ENCODE measurements at regions not wholly inside any gene's neighbourhood (a gene's known extent, or its start where the extent isn't known, plus 50 kb on each side); places are given as distances from the start of the nearest gene placed in this dataset.
A peak's percentile ranks its signal among the peaks of the same experiment; 100 is the strongest.
"Not testable (repeated sequence)": the region's sequence is repeated elsewhere in the genome, so short reads cannot be mapped to it uniquely, and the experiment has no call there.

DNA sequence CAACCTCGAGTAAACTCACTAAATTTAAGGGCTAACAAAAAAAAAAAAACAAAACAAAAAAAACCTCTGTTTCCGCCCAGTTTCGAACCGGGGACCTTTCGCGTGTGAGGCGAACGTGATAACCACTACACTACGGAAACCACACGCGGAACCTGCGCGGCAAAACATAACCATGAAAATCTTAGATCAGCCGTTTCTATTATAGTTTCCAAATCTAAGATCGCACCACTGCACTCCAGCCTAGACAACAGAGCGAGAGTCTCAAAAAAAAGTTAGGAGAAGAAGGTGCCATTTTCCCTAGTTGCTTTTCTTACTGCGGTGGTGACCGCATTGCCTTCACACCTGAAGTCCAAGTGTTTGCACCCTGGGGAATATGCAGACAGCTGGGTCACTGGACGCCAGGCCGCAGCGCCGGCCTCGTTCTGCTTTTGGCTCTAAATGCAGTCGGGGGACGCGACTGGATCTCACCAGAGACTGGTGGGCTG, 167.8 kb downstream of the FAM72C start:
- H3K9me3 ChIP-seq (ENCODE audit: control insufficient read depth, insufficient read depth, low read length); H3K27me3 ChIP-seq (ENCODE audit: control insufficient read depth, insufficient read depth, low read length); POLR2A ChIA-PET; CTCF ChIA-PET; H3K27ac ChIP-seq (ENCODE audit: low read depth, low read length); DNase-seq (ENCODE audit: low read depth, low spot score): not testable (repeated sequence)
- peak overlapping the region; percentile 59 for H3K4me3 ChIP-seq (ENCODE audit: low read depth, low read length)

DNA sequence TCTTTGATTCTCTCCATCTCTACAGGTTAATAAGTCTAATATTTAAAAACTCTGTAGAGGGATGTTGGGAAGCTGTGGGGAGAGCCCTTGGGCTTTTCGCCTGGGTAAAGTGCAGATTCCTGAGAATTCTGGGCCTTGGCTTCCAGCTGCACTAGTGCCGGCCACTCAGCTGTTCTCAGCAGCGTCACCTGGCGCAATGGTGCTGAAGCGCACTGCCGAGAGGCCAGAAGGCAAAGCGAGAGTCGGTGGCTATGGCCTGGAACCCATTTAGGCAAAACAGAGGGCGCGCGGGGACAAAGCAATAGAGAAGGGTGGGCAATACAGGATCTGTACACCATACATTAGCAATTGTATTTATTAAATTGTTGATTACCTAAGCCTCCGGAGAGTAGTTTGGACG, 168.7 kb downstream of the FAM72C start:
- DNase-seq (ENCODE audit: low read depth, low spot score); H3K27ac ChIP-seq (ENCODE audit: low read depth, low read length); H3K9me3 ChIP-seq (ENCODE audit: control insufficient read depth, insufficient read depth, low read length); POLR2A ChIA-PET; H3K4me3 ChIP-seq (ENCODE audit: low read depth, low read length); CTCF ChIA-PET; H3K27me3 ChIP-seq (ENCODE audit: control insufficient read depth, insufficient read depth, low read length): not testable (repeated sequence)

DNA sequence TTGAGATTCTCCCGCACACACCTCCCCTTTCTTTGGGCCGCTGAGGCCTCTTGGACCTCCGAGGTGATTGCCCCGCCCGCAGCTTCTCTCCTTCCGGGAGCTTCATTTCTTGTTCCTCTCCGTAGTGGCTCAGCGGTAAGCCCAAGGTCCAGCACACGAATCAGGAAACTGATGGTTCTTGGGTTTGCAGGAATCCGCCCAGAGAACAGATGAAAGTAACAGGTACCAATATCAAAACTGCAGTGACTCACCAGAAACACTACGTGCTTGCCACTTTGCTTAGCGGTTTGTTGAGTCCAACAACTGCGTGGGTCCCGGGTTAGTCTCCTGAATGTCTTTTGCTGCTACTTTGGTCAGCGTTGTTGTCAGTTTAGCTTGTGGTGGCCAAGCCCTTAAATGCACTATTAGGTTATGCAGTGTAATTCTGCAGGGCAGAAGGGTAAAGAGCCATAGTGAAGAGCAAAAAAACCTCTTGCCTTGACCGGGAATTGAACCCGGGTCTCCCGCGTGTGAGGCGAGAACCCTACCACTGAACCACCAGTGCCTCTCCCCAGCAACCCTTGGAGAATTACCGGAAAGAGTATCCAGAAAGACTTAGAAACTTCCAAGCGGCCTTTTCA, 172.1 kb downstream of the FAM72C start:
- H3K27me3 ChIP-seq (ENCODE audit: control insufficient read depth, insufficient read depth, low read length); CTCF ChIA-PET: not testable (repeated sequence)

DNA sequence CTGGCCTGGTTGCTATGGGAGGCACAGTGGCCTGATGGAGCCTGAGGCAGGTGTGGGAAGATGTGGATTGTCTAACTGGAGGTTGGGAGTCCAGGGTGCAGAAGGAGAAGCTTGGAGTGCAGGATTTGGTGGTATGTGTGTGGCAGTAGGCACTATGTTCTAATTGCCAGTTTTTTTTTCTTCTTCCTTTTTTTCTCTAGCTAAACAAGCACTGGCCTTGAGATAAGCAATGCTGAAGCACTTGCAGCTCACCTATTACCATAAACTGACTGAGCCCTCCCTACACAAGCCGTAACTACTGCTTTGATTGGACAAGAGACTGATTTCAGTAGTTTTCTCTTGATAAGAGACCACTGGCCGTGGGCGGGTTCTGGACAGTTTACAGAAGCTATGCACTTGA, 175.4 kb downstream of the FAM72C start:
- POLR2A ChIA-PET; CTCF ChIA-PET; H3K4me3 ChIP-seq (ENCODE audit: low read depth, low read length): not testable (repeated sequence)

More for the DNA sequence above, 172.1 kb downstream of the FAM72C start:
- H3K4me3 ChIP-seq (ENCODE audit: low read depth, low read length); H3K27ac ChIP-seq (ENCODE audit: low read depth, low read length); POLR2A ChIA-PET; DNase-seq (ENCODE audit: low read depth, low spot score); H3K9me3 ChIP-seq (ENCODE audit: control insufficient read depth, insufficient read depth, low read length): not testable (repeated sequence)

DNA sequence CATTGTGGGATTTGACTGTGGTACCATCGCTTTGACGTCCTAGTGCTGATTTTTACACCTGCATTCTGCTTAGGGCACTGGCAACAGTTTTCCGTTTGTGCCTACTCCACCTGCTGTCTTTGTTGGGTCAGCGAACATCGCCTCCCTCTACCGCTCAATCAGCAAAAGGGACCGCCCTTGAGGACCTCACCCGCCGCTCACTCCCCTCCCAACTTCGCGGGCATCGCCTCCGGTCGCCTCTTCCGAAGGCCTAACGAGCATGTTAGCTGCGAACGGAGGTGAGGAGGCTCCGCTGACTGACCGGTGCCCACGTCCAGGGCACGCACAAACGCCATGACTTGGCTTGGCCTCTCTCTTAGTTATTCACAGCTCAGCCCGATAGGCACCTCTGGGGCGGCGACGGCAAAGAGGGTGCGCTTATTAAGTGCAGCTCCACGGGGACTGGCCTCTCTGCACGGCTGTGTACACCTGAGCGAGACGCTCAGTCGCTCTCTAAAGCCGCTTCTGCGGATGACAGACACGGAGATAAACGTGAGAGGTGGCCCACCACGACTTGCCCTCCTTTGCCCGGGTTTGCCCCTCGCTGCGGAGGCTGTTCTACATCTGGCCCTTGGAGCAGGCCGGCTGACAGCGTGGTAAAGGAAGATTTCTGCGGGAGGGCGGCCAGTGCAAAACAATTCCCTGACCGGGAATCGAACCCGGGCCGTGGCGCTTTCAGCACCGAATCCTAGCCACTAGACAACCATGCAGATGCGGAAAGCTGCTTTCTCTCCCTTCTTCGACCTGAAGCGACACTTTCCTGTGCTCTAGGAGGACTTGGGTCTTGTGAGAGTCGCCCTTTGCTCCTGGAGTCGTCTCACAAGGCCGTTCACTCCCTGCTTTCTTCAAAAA, 179.5 kb downstream of the FAM72C start:
- H3K27ac ChIP-seq (ENCODE audit: low read depth, low read length); H3K9me3 ChIP-seq (ENCODE audit: control insufficient read depth, insufficient read depth, low read length); H3K27me3 ChIP-seq (ENCODE audit: control insufficient read depth, insufficient read depth, low read length); DNase-seq (ENCODE audit: low read depth, low spot score); CTCF ChIA-PET; H3K4me3 ChIP-seq (ENCODE audit: low read depth, low read length); POLR2A ChIA-PET: not testable (repeated sequence)

More for the DNA sequence above, 175.4 kb downstream of the FAM72C start:
- H3K27ac ChIP-seq (ENCODE audit: low read depth, low read length); DNase-seq (ENCODE audit: low read depth, low spot score); H3K9me3 ChIP-seq (ENCODE audit: control insufficient read depth, insufficient read depth, low read length); H3K27me3 ChIP-seq (ENCODE audit: control insufficient read depth, insufficient read depth, low read length): not testable (repeated sequence)

DNA sequence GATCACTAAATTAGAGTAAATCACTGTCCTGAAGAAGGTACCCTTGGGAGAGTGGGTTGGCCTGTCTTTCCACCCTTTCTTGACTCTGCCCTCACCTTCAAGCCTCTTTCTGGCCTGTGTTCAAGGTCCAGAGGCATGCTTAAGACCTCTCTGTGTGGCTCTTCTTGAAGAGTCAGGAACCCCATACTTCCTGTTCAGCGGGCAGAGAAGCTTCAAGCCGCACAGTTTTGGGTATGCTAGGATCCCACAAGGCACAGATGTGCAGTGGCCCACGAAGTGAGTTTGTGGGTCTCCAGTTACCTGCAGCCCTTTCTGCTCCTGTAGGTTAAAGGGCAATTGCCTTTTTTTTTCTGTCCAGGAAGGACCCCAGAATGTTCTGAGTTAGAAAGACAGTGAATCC, 185.4 kb downstream of the FAM72C start:
- H3K9me3 ChIP-seq (ENCODE audit: control insufficient read depth, insufficient read depth, low read length); H3K27ac ChIP-seq (ENCODE audit: low read depth, low read length); DNase-seq (ENCODE audit: low read depth, low spot score); H3K27me3 ChIP-seq (ENCODE audit: control insufficient read depth, insufficient read depth, low read length); CTCF ChIA-PET; H3K4me3 ChIP-seq (ENCODE audit: low read depth, low read length); POLR2A ChIA-PET: not testable (repeated sequence)

DNA sequence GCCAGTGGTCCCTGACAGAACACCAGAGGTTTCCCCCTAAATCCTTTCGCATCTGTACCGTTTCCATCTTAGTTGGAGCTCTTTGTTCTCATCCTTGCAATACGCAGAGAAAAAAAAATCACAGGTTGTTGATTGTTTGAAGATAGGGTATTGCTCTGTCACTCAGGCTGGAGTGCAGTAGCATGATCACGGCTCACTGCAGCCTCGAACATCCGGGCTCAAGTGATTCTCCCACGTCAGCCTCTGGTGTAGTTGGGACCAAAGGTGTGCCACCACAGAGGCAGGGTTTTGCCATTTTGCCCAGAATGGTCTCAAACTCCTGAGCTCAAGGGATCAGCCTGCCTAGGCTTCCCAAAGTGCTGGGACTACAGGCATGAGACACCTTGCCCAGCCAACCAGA, 185.9 kb downstream of the FAM72C start:
- H3K27ac ChIP-seq (ENCODE audit: low read depth, low read length); H3K4me3 ChIP-seq (ENCODE audit: low read depth, low read length); H3K9me3 ChIP-seq (ENCODE audit: control insufficient read depth, insufficient read depth, low read length); DNase-seq (ENCODE audit: low read depth, low spot score); CTCF ChIA-PET; H3K27me3 ChIP-seq (ENCODE audit: control insufficient read depth, insufficient read depth, low read length); POLR2A ChIA-PET: not testable (repeated sequence)

DNA sequence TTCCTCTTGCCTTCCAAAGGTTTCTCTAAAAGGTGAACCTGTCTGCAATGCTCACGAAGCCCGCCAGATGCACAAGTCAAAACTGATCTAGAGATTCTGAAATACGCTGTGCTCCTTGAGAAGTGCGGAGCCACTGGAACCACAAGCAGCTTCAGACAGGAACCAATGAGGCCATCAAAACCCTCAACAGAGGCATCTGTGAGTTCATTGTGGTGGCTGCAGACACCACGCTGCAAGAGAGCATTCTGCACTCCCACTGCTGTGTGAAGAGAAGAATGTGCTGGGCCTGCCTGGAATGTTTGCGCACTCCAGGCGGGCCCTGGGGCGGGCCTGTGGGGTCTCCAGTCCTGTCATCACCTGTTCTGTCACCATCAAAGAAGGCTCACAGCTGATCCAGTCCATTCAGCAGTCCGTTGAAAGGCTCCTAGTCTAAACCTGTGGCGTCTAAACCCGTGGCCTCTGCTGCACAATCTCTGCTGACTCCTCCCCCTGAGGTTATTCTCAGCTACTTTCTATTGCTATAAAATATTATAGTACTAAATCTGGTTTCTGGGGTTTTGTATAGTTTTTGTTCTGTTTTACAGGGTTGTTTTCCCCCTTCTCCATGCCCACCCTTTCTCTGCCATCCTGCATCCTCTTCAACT, 187.4 kb downstream of the FAM72C start:
- CTCF ChIA-PET: not testable (repeated sequence)

DNA sequence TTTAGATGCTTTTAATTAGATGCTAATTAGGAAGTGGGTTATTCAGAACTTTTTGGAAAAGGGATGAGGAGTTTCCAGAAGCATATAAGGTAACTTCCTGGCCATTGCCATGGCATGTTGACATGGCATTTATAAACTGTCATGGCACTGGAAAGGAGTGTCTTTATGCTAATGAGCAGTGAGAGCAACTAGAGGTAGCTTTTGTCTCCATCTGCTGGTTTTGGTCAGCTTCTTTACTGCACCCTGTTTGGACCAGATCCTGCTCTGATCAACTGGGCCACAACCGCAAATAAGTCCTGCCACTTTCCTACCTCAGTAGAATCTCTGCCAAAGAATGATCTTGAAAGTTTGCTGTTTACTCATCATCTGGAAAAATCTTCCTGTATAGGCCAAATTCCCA, 193.6 kb downstream of the FAM72C start:
- POLR2A ChIA-PET; DNase-seq (ENCODE audit: low read depth, low spot score); CTCF ChIA-PET: not testable (repeated sequence)

More for the DNA sequence above, 187.4 kb downstream of the FAM72C start:
- H3K9me3 ChIP-seq (ENCODE audit: control insufficient read depth, insufficient read depth, low read length); DNase-seq (ENCODE audit: low read depth, low spot score); H3K27ac ChIP-seq (ENCODE audit: low read depth, low read length); H3K27me3 ChIP-seq (ENCODE audit: control insufficient read depth, insufficient read depth, low read length); POLR2A ChIA-PET; H3K4me3 ChIP-seq (ENCODE audit: low read depth, low read length): not testable (repeated sequence)

DNA sequence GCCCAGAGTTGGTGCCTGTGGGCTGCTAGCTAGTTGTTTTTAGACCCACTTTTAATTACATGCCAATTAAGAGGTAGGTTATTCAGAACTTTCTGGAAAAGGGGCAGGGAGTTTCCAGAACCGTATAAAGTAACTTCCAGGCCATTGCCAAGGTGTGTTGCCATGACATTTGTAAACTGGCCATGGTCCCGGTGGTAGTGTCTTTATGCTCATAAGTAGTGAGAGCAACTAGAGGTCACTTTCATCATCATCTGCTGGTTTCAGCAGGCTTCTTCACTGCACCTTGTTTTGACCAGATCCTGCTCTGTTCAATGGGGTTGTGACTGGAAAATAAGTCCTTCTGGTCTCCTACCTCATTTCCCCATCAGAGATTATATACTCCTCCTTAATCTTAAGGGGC, 207.0 kb downstream of the FAM72C start:
- CTCF ChIA-PET: not testable (repeated sequence)

More for the DNA sequence above, 193.6 kb downstream of the FAM72C start:
- H3K27me3 ChIP-seq (ENCODE audit: control insufficient read depth, insufficient read depth, low read length); H3K27ac ChIP-seq (ENCODE audit: low read depth, low read length); H3K9me3 ChIP-seq (ENCODE audit: control insufficient read depth, insufficient read depth, low read length); H3K4me3 ChIP-seq (ENCODE audit: low read depth, low read length): not testable (repeated sequence)

DNA sequence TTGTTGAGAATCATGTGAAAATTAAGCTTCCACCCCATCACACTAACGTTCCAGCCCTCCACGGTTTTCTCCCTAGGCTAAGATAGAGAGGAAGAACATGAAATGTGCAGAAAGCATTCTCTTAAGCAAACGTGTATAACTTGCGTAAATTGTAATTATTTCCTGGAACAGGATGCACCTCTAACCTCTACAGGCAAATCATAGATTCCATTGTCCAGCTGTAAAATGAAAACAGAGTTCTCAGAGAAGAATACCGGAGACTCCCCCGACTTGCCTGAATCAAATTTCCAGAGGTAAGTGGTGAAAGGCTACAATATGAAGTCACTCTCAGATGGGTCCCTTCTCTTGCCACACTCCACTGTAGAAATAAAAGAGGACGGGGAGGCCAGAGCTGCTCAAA, 211.4 kb downstream of the FAM72C start:
- H3K4me3 ChIP-seq (ENCODE audit: low read depth, low read length); POLR2A ChIA-PET; H3K27ac ChIP-seq (ENCODE audit: low read depth, low read length); CTCF ChIA-PET; DNase-seq (ENCODE audit: low read depth, low spot score); H3K27me3 ChIP-seq (ENCODE audit: control insufficient read depth, insufficient read depth, low read length); H3K9me3 ChIP-seq (ENCODE audit: control insufficient read depth, insufficient read depth, low read length): not testable (repeated sequence)

More for the DNA sequence above, 207.0 kb downstream of the FAM72C start:
- H3K27me3 ChIP-seq (ENCODE audit: control insufficient read depth, insufficient read depth, low read length); H3K9me3 ChIP-seq (ENCODE audit: control insufficient read depth, insufficient read depth, low read length); DNase-seq (ENCODE audit: low read depth, low spot score); H3K27ac ChIP-seq (ENCODE audit: low read depth, low read length); H3K4me3 ChIP-seq (ENCODE audit: low read depth, low read length); POLR2A ChIA-PET: not testable (repeated sequence)

DNA sequence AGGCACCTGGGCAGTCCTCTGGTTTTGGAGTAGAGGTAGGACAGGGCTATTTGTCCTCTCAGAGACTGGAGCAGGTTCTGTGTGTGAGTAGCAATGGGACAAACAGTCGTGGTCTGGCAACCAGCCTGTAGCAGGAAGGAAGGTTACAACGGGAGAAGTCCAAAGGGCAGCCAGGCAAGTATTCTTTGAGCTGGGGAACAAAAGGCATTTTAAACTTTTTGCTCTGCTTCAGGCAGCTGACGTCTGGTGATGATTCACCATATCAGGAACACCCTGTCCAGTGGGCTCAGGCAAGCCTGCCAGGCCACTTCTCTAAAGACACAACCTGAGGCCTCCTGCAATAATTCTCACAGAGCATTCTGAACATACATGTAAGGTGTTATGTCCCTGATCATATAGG, 215.8 kb downstream of the FAM72C start:
- H3K27me3 ChIP-seq (ENCODE audit: control insufficient read depth, insufficient read depth, low read length); H3K27ac ChIP-seq (ENCODE audit: low read depth, low read length); H3K9me3 ChIP-seq (ENCODE audit: control insufficient read depth, insufficient read depth, low read length); POLR2A ChIA-PET; DNase-seq (ENCODE audit: low read depth, low spot score); CTCF ChIA-PET; H3K4me3 ChIP-seq (ENCODE audit: low read depth, low read length): not testable (repeated sequence)

Data from AG04450 (cell line).